Activated CD4-positive, alpha-beta T cell treated with anti-CD3 and anti-CD28 coated beads, Interleukin-2, Interleukin-4, amounts not matched to agents 100 ng/mL and 50 ng/mL, durations not matched to agents 16 hours and 8 hours (primary cell): ENCODE measurements at regions not wholly inside any gene's neighbourhood (a gene's known extent, or its start where the extent isn't known, plus 50 kb on each side); places are given as distances from the start of the nearest gene placed in this dataset.
"Not testable (repeated sequence)": the region's sequence is repeated elsewhere in the genome, so short reads cannot be mapped to it uniquely, and the experiment has no call there.

Experiments
- DNase-seq: peaks from one replicate; pipeline ENCODE4 v3.0.0-alpha.2; 2020; ENCODE audit warnings: low spot score

DNA sequence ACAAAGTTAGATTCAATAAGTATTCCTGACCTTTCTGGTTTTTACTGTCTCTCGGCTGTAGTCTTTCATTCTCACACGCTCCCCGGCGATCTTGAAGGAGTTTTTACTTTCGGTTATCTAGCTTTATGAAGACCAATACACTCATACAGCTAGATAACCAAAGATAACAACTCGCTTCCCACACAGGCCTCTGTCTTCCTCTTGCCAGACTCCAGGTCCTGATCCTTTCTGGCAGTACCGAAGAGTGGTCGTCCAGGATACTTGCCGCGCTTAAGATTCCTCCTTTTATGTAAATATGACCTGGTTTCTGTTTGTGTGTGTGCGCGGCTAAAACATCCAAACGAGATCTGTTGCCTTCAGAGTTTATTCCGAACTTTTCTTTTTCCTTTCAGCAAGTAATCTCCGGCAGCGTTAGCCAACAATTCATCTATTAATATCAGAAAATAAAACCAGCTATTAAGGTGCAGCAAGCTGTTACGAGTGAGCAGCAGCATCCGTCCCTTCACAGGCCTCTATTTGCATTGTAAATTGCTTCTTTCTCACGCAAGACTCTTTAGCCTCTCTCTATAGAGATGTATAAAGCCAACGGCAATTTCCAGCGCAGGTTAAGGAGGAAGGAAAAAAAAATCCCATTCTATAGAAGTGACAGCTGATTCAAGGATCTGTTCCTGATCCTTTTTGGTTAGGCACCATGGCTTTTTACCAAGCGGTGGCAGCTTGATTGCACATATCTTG is 216.1 kb downstream of the MEF2C start:
- no peak for DNase-seq

GRCh38 chr5:88665750-88666215 is 217.2 kb downstream of the MEF2C start:
- DNase-seq = no peak

DNA sequence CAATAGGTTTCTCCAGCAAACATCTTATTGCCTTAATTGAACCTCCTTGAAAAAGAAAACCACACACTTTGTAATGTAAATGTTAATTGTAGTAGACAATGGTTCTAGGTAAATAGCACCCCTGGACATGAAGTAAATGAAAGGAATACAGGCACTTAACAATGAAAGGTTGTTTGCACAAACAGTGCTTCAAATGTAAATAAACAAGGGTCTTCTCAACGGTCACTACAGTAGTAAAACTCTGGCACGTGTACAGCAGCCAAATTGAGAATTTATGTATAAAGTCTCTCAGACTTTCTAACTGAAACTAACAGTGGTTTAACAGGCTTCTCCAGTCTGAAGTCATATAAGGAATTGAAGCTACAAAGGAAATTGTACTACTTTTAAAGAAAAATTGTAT is 218.3 kb downstream of the MEF2C start:
- no peak for DNase-seq

GRCh38 chr5:88663793-88664216 is 219.2 kb downstream of the MEF2C start:
- no peak for DNase-seq

DNA sequence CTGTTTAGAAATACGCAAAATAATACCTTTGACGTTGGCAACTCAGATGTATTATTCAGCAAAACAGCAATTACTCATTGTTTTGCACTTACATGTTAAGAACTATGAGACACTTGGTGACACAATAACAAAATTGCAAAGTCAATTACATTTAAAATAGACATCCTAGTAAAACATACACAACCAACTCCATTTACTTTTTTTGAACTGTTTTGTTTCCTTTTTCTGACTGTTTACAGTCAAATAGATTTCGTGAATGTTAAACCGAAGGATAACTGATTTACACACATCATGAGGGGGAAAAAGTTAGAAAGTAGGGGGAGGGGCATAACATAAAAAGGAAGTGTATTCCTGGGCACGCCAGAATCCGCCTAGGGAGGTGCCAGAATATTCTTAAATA is 220.1 kb downstream of the MEF2C start:
- no peak for DNase-seq

- no peak for DNase-seq
These were observed 221.2 kb downstream of the MEF2C start for GRCh38 chr5:88661806-88662207.

- DNase-seq = peak; percentile 50
These were observed 221.8 kb downstream of the MEF2C start for GRCh38 chr5:88660947-88661805.

DNA sequence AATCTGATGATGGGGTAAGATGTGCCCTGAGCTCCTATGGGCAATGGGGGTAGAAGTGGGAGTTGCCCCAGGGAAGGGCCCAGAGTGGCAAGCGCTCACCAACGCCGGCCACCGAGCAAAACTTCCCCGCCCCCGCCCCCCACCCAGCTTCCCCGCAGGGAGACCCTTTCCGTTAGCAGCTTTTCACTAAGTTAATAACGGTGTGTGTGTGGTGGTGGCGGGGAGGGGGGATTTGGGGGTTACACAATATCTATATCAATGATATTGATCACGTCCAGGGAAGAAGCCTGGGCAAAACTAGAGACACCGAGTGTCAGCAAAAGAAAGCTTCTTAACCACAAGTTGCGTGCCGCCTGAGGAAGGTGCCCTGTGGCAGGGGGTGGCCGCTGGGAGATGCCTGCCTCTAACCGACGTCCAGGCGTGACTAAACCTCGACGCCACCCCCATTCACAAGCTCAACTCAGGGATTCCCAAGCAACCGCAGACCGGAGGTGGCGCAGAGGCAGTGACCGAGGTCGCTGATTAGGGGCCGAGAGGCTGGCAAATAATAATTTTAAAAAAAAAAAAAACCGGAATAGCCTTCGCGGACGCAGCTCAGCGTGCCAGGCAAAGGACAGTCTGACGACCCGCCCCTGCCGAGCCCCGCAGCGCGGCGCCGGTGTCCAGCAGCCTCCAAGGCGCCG is 222.6 kb downstream of the MEF2C start:
- no peak for DNase-seq

- DNase-seq = no peak
These were observed 223.3 kb downstream of the MEF2C start for GRCh38 chr5:88659529-88660263.

DNA sequence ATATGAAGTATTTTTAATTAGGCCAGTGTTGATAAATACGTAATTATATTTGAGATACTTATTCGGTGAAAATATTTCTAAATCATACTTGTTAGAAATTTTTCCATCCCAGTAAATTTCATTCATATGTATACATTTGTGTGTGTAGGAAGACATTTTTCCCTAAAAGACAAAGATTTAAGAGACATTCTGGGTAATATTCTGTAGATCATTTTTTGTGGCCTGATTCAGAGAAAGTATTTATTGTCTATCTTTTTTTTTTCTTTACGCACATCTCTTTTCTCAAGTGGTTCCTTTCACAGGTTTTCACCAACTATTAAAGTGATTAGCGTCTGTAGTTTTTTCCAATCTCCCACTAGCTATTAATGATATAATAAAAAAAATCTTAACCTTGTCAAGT is 224.1 kb downstream of the MEF2C start:
- DNase-seq = no peak

- DNase-seq = no peak
These were observed 224.8 kb downstream of the MEF2C start for GRCh38 chr5:88657906-88658775.

- DNase-seq = no peak
These were observed 225.8 kb downstream of the MEF2C start for GRCh38 chr5:88657136-88657535.

DNA sequence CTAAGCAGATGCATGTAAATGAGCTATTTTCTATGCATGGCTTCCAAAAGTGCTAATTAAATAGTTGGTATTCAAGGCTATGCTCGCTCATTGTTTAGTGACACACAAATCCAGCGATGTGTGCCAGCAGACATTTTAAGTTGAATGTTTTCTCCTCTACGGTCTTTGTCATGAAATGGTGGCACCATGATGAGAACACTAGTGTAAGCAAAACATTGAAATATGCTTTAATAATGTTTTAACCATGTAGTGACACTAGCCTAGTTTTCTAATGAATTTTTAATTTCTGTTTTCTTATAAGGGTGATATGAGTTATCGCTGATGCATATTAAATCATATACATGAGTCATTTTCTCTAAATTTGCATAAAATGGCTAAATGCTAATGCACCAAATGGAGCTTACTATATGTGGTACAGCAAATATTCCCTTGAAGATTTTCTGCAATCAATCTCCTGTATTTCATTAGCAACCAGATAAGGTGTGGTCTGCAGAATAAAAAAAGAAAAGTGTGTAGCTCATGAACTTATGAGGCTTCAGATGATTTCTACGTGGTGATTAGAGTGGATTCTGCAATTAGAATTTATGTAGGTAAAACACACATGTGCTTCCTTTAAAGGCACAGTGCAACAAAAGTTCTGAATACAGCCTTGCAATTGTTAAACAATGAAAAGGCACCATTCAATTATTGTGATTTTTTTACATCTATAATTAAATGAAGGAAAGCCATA is 226.6 kb downstream of the MEF2C start:
- no peak for DNase-seq

GRCh38 chr5:88653471-88653870 is 229.5 kb downstream of the MEF2C start:
- DNase-seq = no peak

DNA sequence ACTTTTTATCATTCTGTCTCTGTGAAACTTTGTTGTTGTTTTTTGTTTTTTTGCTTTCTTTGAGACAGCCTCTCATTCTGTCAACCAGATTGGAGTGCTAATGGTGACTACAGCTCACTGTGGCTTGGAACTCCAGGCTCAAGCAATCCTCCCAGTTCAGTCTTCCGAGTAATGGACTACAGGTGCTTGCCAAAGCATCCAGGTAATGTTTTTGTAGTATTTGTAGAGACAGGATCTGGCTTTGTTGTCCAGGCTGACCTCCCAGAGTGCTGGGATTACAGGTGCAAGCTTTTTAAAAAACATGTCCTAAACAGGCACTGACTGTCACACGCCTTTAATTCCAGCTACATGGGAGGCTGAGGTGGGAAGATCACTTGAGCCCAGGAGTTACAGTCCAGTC is 235.1 kb downstream of the MEF2C start:
- DNase-seq = no peak

- DNase-seq = no peak
These were observed 236.1 kb downstream of the MEF2C start for GRCh38 chr5:88646866-88647265.

DNA sequence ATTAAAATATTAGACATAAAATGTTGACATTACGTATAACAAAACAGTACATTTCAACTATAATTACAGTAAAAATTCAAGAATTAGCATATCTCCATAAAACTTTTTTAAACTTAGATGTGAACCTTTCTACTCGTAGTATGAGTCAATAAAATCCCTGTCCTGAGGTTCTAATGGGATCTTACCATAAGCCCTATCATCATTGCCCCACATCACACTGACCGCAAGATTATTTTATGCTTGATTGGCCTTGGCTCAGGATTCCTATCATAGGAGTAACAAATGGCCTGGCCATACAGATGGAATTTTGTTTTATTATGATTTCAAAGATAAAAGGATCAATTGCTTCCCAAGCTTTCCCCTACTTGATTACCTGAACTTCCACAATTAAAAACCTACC is 238.3 kb downstream of the MEF2C start:
- no peak for DNase-seq

DNA sequence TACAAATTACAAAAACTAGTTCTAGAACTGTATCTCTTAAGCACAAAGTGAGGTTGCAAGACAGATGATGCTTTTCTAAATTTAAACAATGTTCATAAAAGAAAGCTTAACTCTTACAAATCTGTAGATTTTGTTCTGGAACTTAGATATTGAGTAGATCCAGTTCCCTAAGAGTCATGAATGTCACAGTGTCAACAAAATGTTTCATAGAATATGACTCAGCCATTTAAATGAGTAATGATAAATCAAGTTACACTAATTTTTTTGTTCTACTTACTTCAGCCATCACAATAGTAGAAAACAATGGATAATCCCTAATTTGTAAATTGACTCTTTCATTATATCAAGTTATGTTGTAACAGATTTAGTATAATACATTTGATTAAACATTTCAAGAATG is 239.7 kb downstream of the MEF2C start:
- no peak for DNase-seq

GRCh38 chr5:88634014-88634413 is 249.0 kb downstream of the MEF2C start:
- DNase-seq = no peak

DNA sequence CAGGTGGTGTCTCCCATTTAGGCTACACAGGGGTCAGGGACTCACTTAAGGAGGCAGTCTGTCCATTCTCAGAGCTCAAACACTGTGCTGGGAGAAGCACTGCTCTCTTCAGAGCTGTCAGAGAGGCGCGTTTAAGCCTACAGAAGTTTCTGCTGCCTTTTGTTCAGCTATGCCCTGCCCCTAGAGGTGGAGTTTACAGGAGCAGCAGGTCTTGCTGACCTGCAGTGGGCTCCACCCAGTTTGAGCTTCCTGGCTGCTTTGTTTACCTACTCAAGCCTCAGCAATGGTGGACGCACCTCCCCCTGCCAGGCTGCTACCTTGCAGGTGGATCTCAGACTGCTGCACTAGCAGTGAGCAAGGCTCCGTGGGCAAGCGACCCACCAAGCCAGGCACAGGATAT is 260.1 kb downstream of the MEF2C start:
- DNase-seq = not testable (repeated sequence)
